Limb (tissue), 2 donors: ENCODE measurements at regions not wholly inside any gene's neighbourhood (a gene's known extent, or its start where the extent isn't known, plus 50 kb on each side); places are given as distances from the start of the nearest gene placed in this dataset.
"Not testable (repeated sequence)": the region's sequence is repeated elsewhere in the genome, so short reads cannot be mapped to it uniquely, and the experiment has no call there.

Source experiments
- DNase-seq, 2 donors: peaks; one replicate each; pipeline ENCODE4 v3.0.0-alpha.2; 2016; ENCODE audit errors: extremely low spot score in 2 of 2

- DNase-seq = no peak
These were observed 85.6 kb upstream of the SNX7 start for GRCh38 chr1:98575955-98576354.

- DNase-seq = no peak
These were observed 95.6 kb upstream of the SNX7 start for GRCh38 chr1:98565951-98566350.

GRCh38 chr1:98559291-98559690 lies 102.2 kb upstream of the SNX7 start:
- DNase-seq = no peak

- no peak for DNase-seq
These were observed 103.6 kb upstream of the SNX7 start for GRCh38 chr1:98557895-98558294.

GRCh38 chr1:98556521-98557158 lies 104.9 kb upstream of the SNX7 start:
- DNase-seq = no peak

GRCh38 chr1:98555814-98556213 lies 105.7 kb upstream of the SNX7 start:
- DNase-seq = no peak

GRCh38 chr1:98552576-98553074 lies 108.9 kb upstream of the SNX7 start:
- not testable (repeated sequence) for DNase-seq

- no peak for DNase-seq
These were observed 111.4 kb upstream of the SNX7 start for GRCh38 chr1:98550076-98550475.

- DNase-seq = no peak
These were observed 115.2 kb upstream of the SNX7 start for GRCh38 chr1:98546319-98546718.

- DNase-seq = peak in 1 of 2 donors; percentile 30
These were observed 123.4 kb upstream of the SNX7 start for GRCh38 chr1:98538106-98538505.

GRCh38 chr1:98523256-98523655 lies 138.3 kb upstream of the SNX7 start:
- no peak for DNase-seq

- DNase-seq = no peak
These were observed 145.2 kb upstream of the SNX7 start for GRCh38 chr1:98516306-98516705.

GRCh38 chr1:98515744-98516143 lies 145.8 kb upstream of the SNX7 start:
- DNase-seq = no peak

GRCh38 chr1:98512216-98512615 lies 149.3 kb upstream of the SNX7 start:
- DNase-seq = not testable (repeated sequence)

- no peak for DNase-seq
These were observed 157.8 kb upstream of the SNX7 start for GRCh38 chr1:98503771-98504170.

GRCh38 chr1:98502937-98503336 lies 158.6 kb upstream of the SNX7 start:
- no peak for DNase-seq

- DNase-seq = no peak
These were observed 161.2 kb upstream of the SNX7 start for GRCh38 chr1:98500324-98500723.

- no peak for DNase-seq
These were observed 162.9 kb upstream of the SNX7 start for GRCh38 chr1:98498651-98499050.

- no peak for DNase-seq
These were observed 164.0 kb upstream of the SNX7 start for GRCh38 chr1:98497497-98497896.

- no peak for DNase-seq
These were observed 165.1 kb upstream of the SNX7 start for GRCh38 chr1:98496256-98496995.

GRCh38 chr1:98493469-98493868 lies 168.1 kb upstream of the SNX7 start:
- DNase-seq = no peak

- DNase-seq = no peak
These were observed 171.4 kb upstream of the SNX7 start for GRCh38 chr1:98490099-98490498.

GRCh38 chr1:98487620-98488019 lies 173.9 kb upstream of the SNX7 start:
- DNase-seq = no peak
